Lower leg skin (tissue), 4 donors: ENCODE measurements at regions not wholly inside any gene's neighbourhood (a gene's known extent, or its start where the extent isn't known, plus 50 kb on each side); places are given as distances from the start of the nearest gene placed in this dataset.

Experiments used
- DNase-seq, 2 donors: peaks; one replicate each; pipeline ENCODE4 v3.0.0-alpha.2; 2019; ENCODE audit warnings: low spot score in 2 of 2
- H3K4me3 ChIP-seq: fragments of 200-600 bp; sonication (generic); 2 replicates; pipeline ENCODE4 v1.5.1; 2017; ENCODE audit warnings: mild to moderate bottlenecking, low read depth; ENCODE audit not compliant: poor library complexity, severe bottlenecking
- CTCF ChIP-seq, 3 donors: fragments of 450-650 bp; IDR thresholded peaks; one replicate each; pipeline ENCODE4 v1.5.1; 2016; ENCODE audit warnings: antibody characterized with exemption in 3 of 3, mild to moderate bottlenecking in 3 of 3, moderate library complexity in 2 of 3
- POLR2A ChIP-seq, 2 donors: fragments of 450-650 bp; IDR thresholded peaks; one replicate each; pipeline ENCODE4 v1.6.1; 2016 to 2017; ENCODE audit warnings: antibody characterized with exemption in 2 of 2, mild to moderate bottlenecking in 1 of 2, moderate library complexity in 1 of 2
- WGBS, 2 donors: methylation state at CpG; one replicate each; pipeline ENCODE4 v1.1.5; 2018; 5-methylcytosine and 5-hydroxymethylcytosine counted together
- intact Hi-C: fragments of 100-400 bp; cut with DNase I; formaldehyde crosslinking; loops from one replicate; pipeline ENCODE4 v1.15.0; 2023; ENCODE audit warnings: low total_unique reads

- intact Hi-C loops, result no loop called here
- no peak for DNase-seq
- TF ChIP-seq POLR2A (IDR thresholded peaks at IDR 0.05) (no peak), CTCF (IDR thresholded peaks at IDR 0.05) (no peak)
- H3K4me3 ChIP-seq, result no peak overlapping the region
These were observed 88.9 kb downstream of the DMAC1 start for GRCh38 chr9:7710686-7711085.

- 83 to 85% methylated on average over 4 of the region's 4 CpGs for WGBS, 2 donors
- no peak overlapping the region for H3K4me3 ChIP-seq
- intact Hi-C loops, result no loop called here
- TF ChIP-seq CTCF (IDR thresholded peaks at IDR 0.05) (no peak), POLR2A (IDR thresholded peaks at IDR 0.05) (no peak)
- no peak for DNase-seq
These were observed 91.6 kb downstream of the DMAC1 start for GRCh38 chr9:7707934-7708333.

GRCh38 chr9:7704543-7704942 lies 95.0 kb downstream of the DMAC1 start:
- no peak for DNase-seq
- TF ChIP-seq POLR2A (IDR thresholded peaks at IDR 0.05) (no peak), CTCF (IDR thresholded peaks at IDR 0.05) (no peak)
- intact Hi-C loops, result no loop called here
- WGBS, 2 donors, result 59 to 67% methylated on average over 1 of the region's 1 CpG
- no peak overlapping the region for H3K4me3 ChIP-seq

- 74 to 75% methylated on average over 2 of the region's 2 CpGs for whole genome bisulfite sequencing, 2 donors
These were observed 107.7 kb downstream of the DMAC1 start for GRCh38 chr9:7691909-7692308.

GRCh38 chr9:7690014-7690413 lies 109.6 kb downstream of the DMAC1 start:
- intact Hi-C loops, result no loop called here
- TF ChIP-seq POLR2A (IDR thresholded peaks at IDR 0.05) (no peak), CTCF (IDR thresholded peaks at IDR 0.05) (no peak)
- no peak for DNase-seq
- no peak overlapping the region for H3K4me3 ChIP-seq

More at GRCh38 chr9:7691909-7692308, 107.7 kb downstream of the DMAC1 start:
- H3K4me3 ChIP-seq, result no peak overlapping the region
- intact Hi-C loops, result no loop called here
- no peak for DNase-seq
- no peak for TF ChIP-seq CTCF (IDR thresholded peaks at IDR 0.05)
- TF ChIP-seq POLR2A (IDR thresholded peaks at IDR 0.05), result no peak

- intact Hi-C loops, result no loop called here
- no peak overlapping the region for H3K4me3 ChIP-seq
- TF ChIP-seq CTCF (IDR thresholded peaks at IDR 0.05) (no peak), POLR2A (IDR thresholded peaks at IDR 0.05) (no peak)
- WGBS, 2 donors, result 72 to 76% methylated on average over 1 of the region's 1 CpG
- DNase-seq, result no peak
These were observed 111.0 kb downstream of the DMAC1 start for GRCh38 chr9:7688626-7689025.
